ENCODE measurements at regions not wholly inside any gene's neighbourhood (a gene's known extent, or its start where the extent isn't known, plus 50 kb on each side); places are given as distances from the start of the nearest gene placed in this dataset.

GRCh38 chr6:40759264-40759663, 172.1 kb upstream of the LRFN2 start:
- TF ChIP-seq, protein P1, sequence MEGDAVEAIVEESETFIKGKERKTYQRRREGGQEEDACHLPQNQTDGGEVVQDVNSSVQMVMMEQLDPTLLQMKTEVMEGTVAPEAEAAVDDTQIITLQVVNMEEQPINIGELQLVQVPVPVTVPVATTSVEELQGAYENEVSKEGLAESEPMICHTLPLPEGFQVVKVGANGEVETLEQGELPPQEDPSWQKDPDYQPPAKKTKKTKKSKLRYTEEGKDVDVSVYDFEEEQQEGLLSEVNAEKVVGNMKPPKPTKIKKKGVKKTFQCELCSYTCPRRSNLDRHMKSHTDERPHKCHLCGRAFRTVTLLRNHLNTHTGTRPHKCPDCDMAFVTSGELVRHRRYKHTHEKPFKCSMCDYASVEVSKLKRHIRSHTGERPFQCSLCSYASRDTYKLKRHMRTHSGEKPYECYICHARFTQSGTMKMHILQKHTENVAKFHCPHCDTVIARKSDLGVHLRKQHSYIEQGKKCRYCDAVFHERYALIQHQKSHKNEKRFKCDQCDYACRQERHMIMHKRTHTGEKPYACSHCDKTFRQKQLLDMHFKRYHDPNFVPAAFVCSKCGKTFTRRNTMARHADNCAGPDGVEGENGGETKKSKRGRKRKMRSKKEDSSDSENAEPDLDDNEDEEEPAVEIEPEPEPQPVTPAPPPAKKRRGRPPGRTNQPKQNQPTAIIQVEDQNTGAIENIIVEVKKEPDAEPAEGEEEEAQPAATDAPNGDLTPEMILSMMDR (IDR thresholded peaks at IDR 0.05) = no peak
- TF ChIP-seq POLR2A (IDR thresholded peaks at IDR 0.05) (no peak), POLR2AphosphoS5 (IDR thresholded peaks at IDR 0.05) (no peak)
- H3K36me3 ChIP-seq = no peaks in the 10 kb centered on the region
- no peak overlapping the region for H3K4me3 ChIP-seq
- no peaks in the 10 kb centered on the region for H3K4me1 ChIP-seq
- no peaks in the 10 kb centered on the region for H3K9me3 ChIP-seq
- intact Hi-C loops (cut with DNase I; ENCODE audit: low total_unique reads) = no loop called here
- peaks cover 4 to 7% of the 10 kb centered on the region in 2 donors for H3K27me3 ChIP-seq
- no peak for DNase-seq (ENCODE audit: low spot score in 2 of 2)
- no peak overlapping the region for H3K27ac ChIP-seq

DNA sequence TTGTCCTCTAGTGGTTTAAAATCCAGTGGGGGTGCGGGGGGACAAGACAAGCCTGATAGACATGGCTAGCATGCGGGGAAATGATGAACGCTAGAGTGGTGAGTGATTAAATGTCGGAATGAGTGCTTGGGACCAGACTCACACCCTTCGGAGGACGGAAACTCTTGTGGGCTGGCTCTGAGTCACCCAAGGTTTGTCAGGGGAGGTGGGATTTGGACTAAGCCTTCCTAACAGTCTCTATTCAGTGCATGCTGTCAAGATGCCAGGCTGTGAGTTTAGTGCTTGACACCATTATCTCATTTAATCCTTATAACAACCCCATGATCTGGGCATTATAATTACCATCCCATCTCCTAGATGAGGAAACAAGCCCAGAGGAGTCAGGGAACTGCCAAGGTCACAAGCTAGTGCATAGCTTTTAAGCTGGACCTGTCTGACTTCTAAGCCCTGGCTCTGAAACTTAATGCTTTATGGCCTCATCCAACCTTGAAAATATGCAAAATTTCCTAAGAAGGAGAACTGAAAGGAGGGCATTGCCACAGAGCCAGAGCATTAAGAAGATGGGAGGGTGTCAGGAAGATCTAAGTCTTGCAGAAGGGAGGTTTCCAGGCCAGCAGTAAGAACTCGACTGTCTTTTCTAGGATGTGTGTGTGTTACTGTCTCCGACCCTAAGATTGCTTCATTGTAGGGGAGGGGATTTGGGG, 168.7 kb upstream of the LRFN2 start:
- no peaks in the 10 kb centered on the region for H3K36me3 ChIP-seq
- TF ChIP-seq POLR2AphosphoS5 (IDR thresholded peaks at IDR 0.05) = no peak
- TF ChIP-seq POLR2A (IDR thresholded peaks at IDR 0.05) = no peak
- TF ChIP-seq, protein P1 (IDR thresholded peaks at IDR 0.05) = no peak
- DNase-seq (ENCODE audit: low spot score in 2 of 2) = no peak
- no peak overlapping the region for H3K4me3 ChIP-seq
- peaks cover 4 to 12% of the 10 kb centered on the region in 2 donors for H3K27me3 ChIP-seq
- H3K9me3 ChIP-seq = no peaks in the 10 kb centered on the region
- H3K4me1 ChIP-seq = no peaks in the 10 kb centered on the region
- intact Hi-C loops (cut with DNase I; ENCODE audit: low total_unique reads) = no loop called here
- H3K27ac ChIP-seq = no peak overlapping the region

- no peak overlapping the region for H3K27ac ChIP-seq
Measured at GRCh38 chr6:40755046-40755681, 168.0 kb upstream of the LRFN2 start.

GRCh38 chr6:40754461-40755045, 167.4 kb upstream of the LRFN2 start:
- no peak for DNase-seq (ENCODE audit: low spot score in 2 of 2)
- H3K4me1 ChIP-seq = no peaks in the 10 kb centered on the region
- H3K9me3 ChIP-seq = no peaks in the 10 kb centered on the region
- intact Hi-C loops (cut with DNase I; ENCODE audit: low total_unique reads) = no loop called here
- no peak overlapping the region for H3K4me3 ChIP-seq
- peaks cover 4 to 12% of the 10 kb centered on the region in 2 donors for H3K27me3 ChIP-seq
- H3K27ac ChIP-seq = no peak overlapping the region
- H3K36me3 ChIP-seq = no peaks in the 10 kb centered on the region
- TF ChIP-seq, protein P1 (IDR thresholded peaks at IDR 0.05) = no peak
- no peak for TF ChIP-seq POLR2AphosphoS5 (IDR thresholded peaks at IDR 0.05)
- TF ChIP-seq POLR2A (IDR thresholded peaks at IDR 0.05) = no peak

More at GRCh38 chr6:40755046-40755681, 168.0 kb upstream of the LRFN2 start:
- H3K4me3 ChIP-seq = no peak overlapping the region
- peaks cover 4 to 12% of the 10 kb centered on the region in 2 donors for H3K27me3 ChIP-seq
- no peaks in the 10 kb centered on the region for H3K9me3 ChIP-seq
- no peaks in the 10 kb centered on the region for H3K4me1 ChIP-seq
- no peak for DNase-seq (ENCODE audit: low spot score in 2 of 2)
- TF ChIP-seq, protein P1 (IDR thresholded peaks at IDR 0.05) = no peak
- TF ChIP-seq POLR2A (IDR thresholded peaks at IDR 0.05) (no peak), POLR2AphosphoS5 (IDR thresholded peaks at IDR 0.05) (no peak)
- no peaks in the 10 kb centered on the region for H3K36me3 ChIP-seq
- intact Hi-C loops (cut with DNase I; ENCODE audit: low total_unique reads) = no loop called here
